Gastroesophageal sphincter (tissue), 4 donors: ENCODE measurements at regions not wholly inside any gene's neighbourhood (a gene's known extent, or its start where the extent isn't known, plus 50 kb on each side); places are given as distances from the start of the nearest gene placed in this dataset.

Experiments used
- ATAC-seq: fragments of 150-250 bp; one replicate; pipeline ENCODE4 v1.9.1; 2016; ENCODE audit warnings: mild to moderate bottlenecking, moderate library complexity
- H3K27ac ChIP-seq, 4 donors: fragments of 200-600 bp; sonication (generic) in 3 of 4; 1 replicate in 3 of 4; 2 replicates in 1 of 4; pipeline ENCODE4 v1.5.1; 2016 to 2019
- H3K27me3 ChIP-seq: fragments of 200-600 bp; sonication (generic); one replicate; pipeline ENCODE4 v1.5.1; 2019
- H3K36me3 ChIP-seq, 2 donors: fragments of 200-600 bp; sonication (generic); one replicate each; pipeline ENCODE4 v1.5.1; 2019; ENCODE audit warnings: control low read depth in 1 of 2
- H3K4me1 ChIP-seq, 3 donors: fragments of 200-600 bp; sonication (generic); 1 replicate in 2 of 3; 2 replicates in 1 of 3; pipeline ENCODE4 v1.5.1; 2016 to 2019; ENCODE audit warnings: control low read depth in 2 of 3
- H3K4me3 ChIP-seq, 2 donors: fragments of 200-600 bp; sonication (generic); one replicate each; pipeline ENCODE4 v1.5.1; 2019; ENCODE audit warnings: mild to moderate bottlenecking in 1 of 2, moderate library complexity in 1 of 2
- H3K9me3 ChIP-seq, 3 donors: fragments of 200-600 bp; sonication (generic); one replicate each; pipeline ENCODE4 v1.5.1; 2017 to 2019; ENCODE audit warnings: control low read depth in 2 of 3
- EP300 ChIP-seq: sonication (generic); formaldehyde crosslinking; IDR thresholded peaks from one replicate; pipeline ENCODE4 v1.6.1; 2017; ENCODE audit warnings: antibody characterized with exemption, mild to moderate bottlenecking
- POLR2A ChIP-seq, 2 donors: fragments of 450-650 bp; IDR thresholded peaks; one replicate each; pipeline ENCODE4 v1.6.1; 2017; ENCODE audit warnings: antibody characterized with exemption in 2 of 2, mild to moderate bottlenecking in 2 of 2, moderate library complexity in 1 of 2
- POLR2AphosphoS5 ChIP-seq: sonication (generic); formaldehyde crosslinking; IDR thresholded peaks from one replicate; pipeline ENCODE4 v1.6.1; 2017; ENCODE audit warnings: antibody characterized with exemption
- WGBS, 2 donors: methylation state at CpG; one replicate each; pipeline ENCODE4 v1.1.5; 2018; ENCODE audit warnings: low coverage in 1 of 2; 5-methylcytosine and 5-hydroxymethylcytosine counted together
- TF ChIP-seq, protein P1 (sequence below), 4 experiments: fragments of 200-600 bp in 2 of 4; fragments of 450-650 bp in 2 of 4; sonication (generic) in 1 of 4; IDR thresholded peaks; one replicate each; pipeline ENCODE4 v1.5.1; 2017 to 2019; ENCODE audit warnings: antibody characterized with exemption in 4 of 4, mild to moderate bottlenecking in 2 of 4, moderate library complexity in 2 of 4

DNA sequence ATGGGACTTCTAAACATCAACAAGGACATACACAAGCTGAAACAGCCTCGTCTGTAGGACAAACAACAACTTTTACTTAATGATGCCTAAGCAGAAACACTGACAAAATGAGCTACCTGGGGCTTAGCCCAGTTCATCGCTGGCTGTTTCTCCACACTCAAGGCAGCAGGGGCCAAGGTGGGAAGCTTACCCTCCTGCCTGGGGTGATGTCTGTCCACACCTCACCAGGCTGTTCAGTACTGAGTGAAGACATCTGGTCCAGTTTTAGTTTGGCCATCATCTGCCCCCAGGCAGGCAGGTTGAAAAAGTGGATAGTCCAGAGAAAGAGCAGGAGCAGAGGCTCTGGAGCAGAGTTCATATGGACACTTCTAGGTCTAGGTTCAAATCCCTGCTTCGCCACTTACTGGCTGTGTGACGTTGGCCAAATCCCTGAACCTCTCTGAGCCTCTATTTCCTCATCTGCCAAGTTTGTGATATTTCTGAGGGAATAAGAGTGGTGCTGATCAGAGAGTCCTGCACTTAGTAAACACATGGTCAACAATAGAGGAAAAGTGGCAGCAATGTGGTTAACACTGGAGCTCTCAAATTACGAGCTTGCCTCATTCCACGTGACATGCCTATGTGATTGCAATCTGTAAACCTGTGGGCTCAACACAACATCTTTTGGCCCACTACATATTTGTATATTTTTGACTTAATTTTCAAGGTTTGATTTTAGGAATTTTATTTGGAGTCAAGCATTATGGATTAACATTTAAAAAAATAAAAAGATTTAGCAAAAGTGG lies 720.1 kb upstream of the TMEM132C start:
- Histone ChIP-seq H3K27ac (no peak overlapping the region), H3K4me3 (no peak overlapping the region), H3K4me1 (no peaks in the 10 kb centered on the region), H3K27me3 (peaks cover 7% of the 10 kb centered on the region), H3K36me3 (no peaks in the 10 kb centered on the region), H3K9me3 (no peaks in the 10 kb centered on the region)
- TF ChIP-seq POLR2A (IDR thresholded peaks at IDR 0.05) = no peak
- no peak for TF ChIP-seq POLR2AphosphoS5
- TF ChIP-seq, protein P1, sequence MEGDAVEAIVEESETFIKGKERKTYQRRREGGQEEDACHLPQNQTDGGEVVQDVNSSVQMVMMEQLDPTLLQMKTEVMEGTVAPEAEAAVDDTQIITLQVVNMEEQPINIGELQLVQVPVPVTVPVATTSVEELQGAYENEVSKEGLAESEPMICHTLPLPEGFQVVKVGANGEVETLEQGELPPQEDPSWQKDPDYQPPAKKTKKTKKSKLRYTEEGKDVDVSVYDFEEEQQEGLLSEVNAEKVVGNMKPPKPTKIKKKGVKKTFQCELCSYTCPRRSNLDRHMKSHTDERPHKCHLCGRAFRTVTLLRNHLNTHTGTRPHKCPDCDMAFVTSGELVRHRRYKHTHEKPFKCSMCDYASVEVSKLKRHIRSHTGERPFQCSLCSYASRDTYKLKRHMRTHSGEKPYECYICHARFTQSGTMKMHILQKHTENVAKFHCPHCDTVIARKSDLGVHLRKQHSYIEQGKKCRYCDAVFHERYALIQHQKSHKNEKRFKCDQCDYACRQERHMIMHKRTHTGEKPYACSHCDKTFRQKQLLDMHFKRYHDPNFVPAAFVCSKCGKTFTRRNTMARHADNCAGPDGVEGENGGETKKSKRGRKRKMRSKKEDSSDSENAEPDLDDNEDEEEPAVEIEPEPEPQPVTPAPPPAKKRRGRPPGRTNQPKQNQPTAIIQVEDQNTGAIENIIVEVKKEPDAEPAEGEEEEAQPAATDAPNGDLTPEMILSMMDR (IDR thresholded peaks at IDR 0.05) = no peak
- no peak for TF ChIP-seq EP300
- WGBS, 2 donors = 66 to 77% methylated on average over 3 to 5 of the region's 6 CpGs
- no peak for ATAC-seq

DNA sequence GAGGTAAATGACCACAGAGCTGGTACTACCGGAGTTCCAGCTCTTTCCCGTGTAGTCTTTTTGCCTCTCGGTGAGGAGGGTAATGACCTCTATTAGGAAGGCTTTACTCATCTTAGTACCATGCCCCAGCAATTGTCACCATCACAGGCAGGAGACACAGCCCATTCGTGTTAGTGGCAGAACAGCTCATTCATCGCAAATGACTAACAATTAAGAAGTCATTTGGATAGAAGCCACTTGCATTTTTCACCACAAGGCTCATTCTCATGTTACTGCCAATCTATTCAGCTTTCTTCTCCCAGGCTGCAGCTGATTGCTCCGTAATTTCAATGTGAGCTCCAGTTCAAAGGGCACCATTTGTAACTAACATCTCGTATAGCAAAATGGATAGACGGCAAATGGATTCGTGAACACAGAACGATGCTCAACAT lies 718.8 kb upstream of the TMEM132C start:
- H3K27ac ChIP-seq = no peak overlapping the region
- peaks cover 0 to 5% (median 0%) of the 10 kb centered on the region in 3 donors for H3K9me3 ChIP-seq
- H3K27me3 ChIP-seq = peaks cover 7% of the 10 kb centered on the region
- ATAC-seq = no peak
- H3K4me1 ChIP-seq = no peaks in the 10 kb centered on the region
- no peak for TF ChIP-seq POLR2A (IDR thresholded peaks at IDR 0.05)
- no peak for TF ChIP-seq EP300
- TF ChIP-seq POLR2AphosphoS5 = no peak
- TF ChIP-seq, protein P1 (IDR thresholded peaks at IDR 0.05) = no peak
- H3K4me3 ChIP-seq = no peak overlapping the region
- no peaks in the 10 kb centered on the region for H3K36me3 ChIP-seq
- WGBS, 2 donors = 43 to 46% methylated on average over 5 to 7 of the region's 10 CpGs

DNA sequence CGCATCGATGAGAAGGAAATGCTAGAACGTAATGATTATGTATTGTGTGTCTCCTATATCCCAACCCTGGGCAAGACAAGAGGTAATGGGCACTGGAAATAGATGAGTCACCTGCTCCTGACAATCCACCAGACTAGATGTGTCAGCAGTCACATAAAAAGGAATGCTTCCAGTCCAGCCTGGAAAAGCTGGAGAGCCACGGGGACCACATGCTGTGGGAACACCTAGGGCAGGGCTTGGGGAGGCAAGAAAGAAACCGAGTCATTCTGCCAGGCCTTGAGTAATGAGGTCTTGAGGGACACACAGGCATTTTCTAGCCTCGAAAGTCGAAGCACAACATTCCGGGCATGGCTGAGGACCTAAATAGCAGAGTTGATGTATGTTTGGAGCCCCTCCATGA lies 716.7 kb upstream of the TMEM132C start:
- H3K27ac ChIP-seq = no peak overlapping the region
- H3K27me3 ChIP-seq = peaks cover 7% of the 10 kb centered on the region
- no peak for ATAC-seq
- TF ChIP-seq EP300 (no peak), POLR2AphosphoS5 (no peak), POLR2A (IDR thresholded peaks at IDR 0.05) (no peak)
- TF ChIP-seq, protein P1 (IDR thresholded peaks at IDR 0.05) = no peak
- H3K36me3 ChIP-seq = no peaks in the 10 kb centered on the region
- H3K4me1 ChIP-seq = no peaks in the 10 kb centered on the region
- WGBS, 2 donors = 58 to 77% methylated on average over 6 to 8 of the region's 8 CpGs
- no peak overlapping the region for H3K4me3 ChIP-seq
- peaks cover 0 to 5% (median 0%) of the 10 kb centered on the region in 3 donors for H3K9me3 ChIP-seq

DNA sequence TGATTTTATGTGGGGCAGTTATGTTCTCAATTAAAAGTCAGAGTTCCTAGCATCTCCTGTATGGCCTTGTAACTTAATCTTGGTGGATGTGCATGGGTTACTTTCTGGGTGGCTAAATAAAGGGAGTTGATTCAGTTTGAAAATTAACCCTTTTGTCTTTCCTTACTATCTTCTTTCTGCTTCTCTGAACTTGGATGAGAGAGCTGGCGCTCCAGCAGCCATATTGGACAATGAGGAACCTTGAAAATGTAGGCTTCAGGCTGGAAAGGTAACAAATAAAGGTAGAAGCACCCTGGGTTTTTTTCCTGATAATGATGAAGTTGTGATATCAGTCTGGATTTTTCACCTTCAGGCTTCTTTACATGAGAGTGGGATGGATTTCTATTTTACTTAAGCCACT lies 714.1 kb upstream of the TMEM132C start:
- H3K27me3 ChIP-seq = peaks cover 7% of the 10 kb centered on the region
- H3K27ac ChIP-seq = no peak overlapping the region
- H3K36me3 ChIP-seq = no peaks in the 10 kb centered on the region
- WGBS, 2 donors = 63 to 89% methylated on average over 1 of the region's 1 CpG
- ATAC-seq = no peak
- H3K4me1 ChIP-seq = no peaks in the 10 kb centered on the region
- H3K9me3 ChIP-seq = peaks cover 0 to 5% (median 0%) of the 10 kb centered on the region in 3 donors
- TF ChIP-seq, protein P1 (IDR thresholded peaks at IDR 0.05) = no peak
- no peak for TF ChIP-seq POLR2AphosphoS5
- TF ChIP-seq EP300 = no peak
- no peak for TF ChIP-seq POLR2A (IDR thresholded peaks at IDR 0.05)
- H3K4me3 ChIP-seq = no peak overlapping the region

DNA sequence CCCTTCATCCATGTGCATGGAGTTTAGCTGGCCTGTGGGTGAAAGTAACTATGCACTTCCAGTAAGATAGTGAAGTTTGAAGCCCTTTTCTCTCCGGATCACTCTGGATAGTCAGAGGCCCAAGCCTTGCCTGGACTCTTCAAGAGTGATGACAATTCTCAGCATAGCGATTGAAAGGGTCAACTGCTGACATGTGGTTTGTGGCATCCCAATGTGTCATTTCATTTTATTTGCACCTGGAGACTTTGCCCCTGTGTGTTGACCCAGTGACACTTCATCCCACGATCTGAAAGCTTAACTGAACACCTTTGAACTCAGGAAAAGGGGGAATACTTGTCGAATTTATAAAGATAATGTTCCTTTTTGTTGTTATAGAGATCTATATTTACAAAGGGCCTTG lies 711.9 kb upstream of the TMEM132C start:
- Histone ChIP-seq H3K9me3 (peaks cover 0 to 5% (median 0%) of the 10 kb centered on the region in 3 donors), H3K36me3 (no peaks in the 10 kb centered on the region), H3K4me1 (no peaks in the 10 kb centered on the region), H3K27ac (no peak overlapping the region), H3K27me3 (no peaks in the 10 kb centered on the region), H3K4me3 (no peak overlapping the region)
- no peak for ATAC-seq
- WGBS, 2 donors = 66 to 75% methylated on average over 3 to 4 of the region's 4 CpGs
- TF ChIP-seq, protein P1 (IDR thresholded peaks at IDR 0.05) = no peak
- TF ChIP-seq POLR2AphosphoS5 (no peak), POLR2A (IDR thresholded peaks at IDR 0.05) (no peak), EP300 (no peak)
